ENCODE measurements at regions not wholly inside any gene's neighbourhood (a gene's known extent, or its start where the extent isn't known, plus 50 kb on each side); places are given as distances from the start of the nearest gene placed in this dataset.
A peak's percentile ranks its signal among the peaks of the same experiment; 100 is the strongest.
"Not testable (repeated sequence)": the region's sequence is repeated elsewhere in the genome, so short reads cannot be mapped to it uniquely, and the experiment has no call there.

DNA sequence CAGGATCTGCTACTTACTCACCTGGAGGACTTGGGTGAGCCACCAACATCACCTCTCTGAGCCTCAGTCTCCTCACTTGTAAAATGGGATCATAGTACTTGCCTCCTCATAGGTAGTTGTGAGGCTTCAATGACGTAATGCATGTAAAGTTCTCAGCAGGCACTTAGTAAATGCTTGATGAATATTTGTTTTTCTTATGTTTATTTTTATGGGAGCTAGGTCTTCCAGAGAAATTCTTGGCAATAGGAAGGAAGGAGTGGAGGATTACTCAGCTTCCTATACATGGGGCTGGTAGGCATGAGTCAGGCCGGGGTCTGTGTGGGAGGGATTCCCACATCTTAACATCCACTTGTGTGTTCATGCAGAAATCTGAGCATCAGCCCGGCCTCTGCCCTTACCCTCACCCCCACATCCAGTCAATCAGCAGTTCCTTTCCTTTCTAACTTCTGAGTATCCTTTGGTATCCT is 95.4 kb upstream of the USP24 start:
- Mint-ChIP-seq H3K27ac (peak overlapping the region; percentile 48), H3K36me3 (peaks cover 0 to 10% of the 10 kb centered on the region in 2 donors), H3K27me3 (peaks cover 7% of the 10 kb centered on the region in 2 donors), H3K4me3 (no peak overlapping the region), H3K4me1 (peaks cover 0 to 5% of the 10 kb centered on the region in 2 donors), H3K9me3 (peaks cover 0 to 4% of the 10 kb centered on the region in 2 donors)
- no peak for ATAC-seq (replicated peaks)
- DNase-seq, result no peak

DNA sequence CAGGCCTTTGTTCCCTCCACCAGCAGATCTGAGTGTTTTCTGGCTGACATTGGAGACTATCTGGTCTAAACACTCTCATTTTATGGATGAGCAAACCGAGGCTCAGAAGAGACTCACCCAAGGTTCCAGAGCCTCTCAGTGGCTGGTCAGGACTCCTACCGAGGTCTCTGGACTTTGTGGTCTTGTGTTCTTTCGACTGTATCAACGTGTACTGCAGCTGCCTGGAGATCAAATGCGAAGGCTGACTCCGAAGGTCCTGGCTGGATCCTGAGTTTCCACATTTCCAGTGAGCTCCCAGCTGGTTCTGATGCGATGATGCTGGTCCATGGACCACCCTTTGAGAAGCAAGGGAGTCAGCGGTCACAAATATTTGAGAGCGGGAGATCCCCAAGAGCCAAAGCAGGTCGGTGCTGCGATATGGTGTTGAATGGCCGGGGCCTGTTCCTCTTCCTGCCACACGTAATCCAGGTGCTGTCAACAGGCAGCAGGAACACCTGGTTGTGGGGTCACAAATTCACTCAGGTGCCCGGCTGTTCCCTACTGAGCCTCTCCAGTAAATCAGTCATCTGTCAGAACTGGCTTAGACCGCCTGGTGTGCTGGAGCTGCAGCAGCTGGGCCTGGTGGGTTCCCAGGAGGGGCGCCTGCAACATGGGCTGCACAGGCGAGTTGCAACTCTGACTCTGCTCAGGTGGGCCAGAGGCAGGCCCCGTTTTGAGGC is 94.8 kb upstream of the USP24 start:
- Mint-ChIP-seq H3K36me3 (peaks cover 0 to 10% of the 10 kb centered on the region in 2 donors), H3K4me3 (no peak overlapping the region), H3K4me1 (peaks cover 0 to 5% of the 10 kb centered on the region in 2 donors), H3K27me3 (peaks cover 10 to 12% of the 10 kb centered on the region in 2 donors), H3K9me3 (peaks cover 0 to 4% of the 10 kb centered on the region in 2 donors), H3K27ac (no peak overlapping the region)
- ATAC-seq (replicated peaks), result no peak
- no peak for DNase-seq

DNA sequence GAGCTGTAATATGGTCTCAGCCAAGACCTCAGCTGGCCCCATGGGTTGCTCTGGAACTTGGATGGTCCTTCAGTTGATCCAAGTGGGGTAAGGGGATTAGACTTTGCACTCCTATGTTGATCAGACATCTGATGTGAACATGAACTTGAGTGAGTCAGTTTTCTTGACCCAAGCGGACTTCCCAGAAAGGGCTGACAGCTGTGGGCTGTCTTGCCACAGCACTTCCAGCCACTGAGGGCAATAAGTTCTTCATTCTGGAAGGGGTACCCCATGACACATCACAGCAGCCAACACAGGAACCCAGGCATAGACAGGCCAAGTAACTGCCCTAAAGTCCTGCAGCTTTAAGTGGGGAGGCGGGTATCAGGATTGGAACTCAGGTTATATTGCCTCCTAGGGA is 93.9 kb upstream of the USP24 start:
- no peak for DNase-seq
- ATAC-seq (replicated peaks), result no peak
- H3K27ac Mint-ChIP-seq, result no peak overlapping the region
- H3K4me3 Mint-ChIP-seq, result no peak overlapping the region
- H3K9me3 Mint-ChIP-seq, result peaks cover 0 to 4% of the 10 kb centered on the region in 2 donors
- H3K4me1 Mint-ChIP-seq, result peaks cover 0 to 4% of the 10 kb centered on the region in 2 donors
- H3K36me3 Mint-ChIP-seq, result peaks cover 0 to 7% of the 10 kb centered on the region in 2 donors
- peaks cover 10 to 15% of the 10 kb centered on the region in 2 donors for H3K27me3 Mint-ChIP-seq

DNA sequence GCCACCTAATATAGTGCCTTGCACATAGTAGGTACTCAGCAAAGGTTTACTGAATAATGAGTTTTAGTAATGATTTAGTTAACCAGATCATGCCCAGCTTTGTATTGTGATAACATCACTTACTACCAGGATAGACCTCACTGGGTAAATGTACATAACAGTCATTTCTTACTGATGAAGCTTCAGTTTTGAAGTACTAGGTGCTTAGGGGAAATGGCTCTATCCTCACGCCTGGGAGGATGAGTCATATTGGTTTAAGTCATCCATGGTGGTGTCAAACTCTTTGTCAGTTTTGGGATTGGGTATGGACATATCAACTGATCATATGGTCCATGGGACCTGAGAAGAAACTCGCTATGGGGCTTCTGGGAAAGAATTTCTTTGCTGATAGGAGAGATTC is 90.6 kb upstream of the USP24 start:
- DNase-seq (no peak), ATAC-seq (replicated peaks) (peak; percentile 46 to 71)
- H3K36me3 Mint-ChIP-seq, result peaks cover 0 to 2% of the 10 kb centered on the region in 2 donors
- no peak overlapping the region for H3K4me3 Mint-ChIP-seq
- H3K27me3 Mint-ChIP-seq, result peaks cover 10 to 15% of the 10 kb centered on the region in 2 donors
- no peak overlapping the region for H3K27ac Mint-ChIP-seq
- H3K9me3 Mint-ChIP-seq, result peaks cover 0 to 4% of the 10 kb centered on the region in 2 donors
- H3K4me1 Mint-ChIP-seq, result peaks cover 0 to 1% of the 10 kb centered on the region in 2 donors

DNA sequence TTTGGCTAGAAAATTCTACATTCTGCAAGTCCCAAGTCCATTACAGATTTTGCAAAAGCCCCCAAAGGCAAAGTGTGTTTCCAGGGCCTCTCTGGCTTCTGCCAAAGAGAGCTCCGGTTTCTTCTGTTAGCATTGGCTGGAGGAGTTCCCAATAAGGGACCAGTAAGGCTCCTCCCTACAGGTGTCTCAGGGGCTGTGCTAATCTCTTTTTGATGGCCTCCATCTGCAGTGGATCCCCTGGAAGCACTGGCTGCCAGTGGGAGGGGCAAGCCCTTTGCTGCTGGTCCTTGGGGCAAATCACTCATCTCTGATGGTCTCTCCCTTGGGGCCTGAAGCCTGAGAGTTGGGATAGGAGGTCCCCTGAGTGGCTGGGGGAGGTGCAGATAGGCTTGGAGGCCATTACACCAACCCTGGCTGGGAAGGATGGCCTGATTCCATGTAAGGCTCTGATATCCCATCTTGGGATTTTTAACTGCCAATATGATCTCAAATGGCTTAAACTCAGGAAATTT is 89.1 kb upstream of the USP24 start:
- Mint-ChIP-seq H3K4me3 (no peak overlapping the region), H3K36me3 (peaks cover 0 to 2% of the 10 kb centered on the region in 2 donors), H3K9me3 (peaks cover 0 to 4% of the 10 kb centered on the region in 2 donors), H3K27me3 (peaks cover 10 to 15% of the 10 kb centered on the region in 2 donors), H3K27ac (no peak overlapping the region), H3K4me1 (peaks cover 0 to 3% of the 10 kb centered on the region in 2 donors)
- DNase-seq (no peak), ATAC-seq (replicated peaks) (no peak)

DNA sequence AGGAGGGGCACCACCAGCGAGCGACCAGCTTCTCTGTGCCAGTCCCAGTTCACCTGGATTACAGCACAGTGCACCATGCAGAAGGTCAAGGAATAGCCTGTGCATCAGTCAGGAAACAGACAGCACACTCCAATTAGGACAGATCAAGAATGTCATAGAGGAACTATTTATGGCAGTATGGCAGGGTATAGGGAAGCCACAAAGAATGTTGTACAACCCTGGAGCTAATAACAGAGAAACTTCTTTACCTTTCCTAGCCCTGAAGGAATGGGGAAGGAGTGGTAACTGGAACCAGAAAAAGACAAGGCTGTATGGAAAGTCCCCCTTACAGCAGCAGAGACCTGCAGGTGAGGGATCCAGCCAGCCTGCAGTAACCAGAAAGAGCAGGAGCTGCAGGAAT is 87.8 kb upstream of the USP24 start:
- H3K4me1 Mint-ChIP-seq, result peaks cover 0 to 5% of the 10 kb centered on the region in 2 donors
- no peak for ATAC-seq (replicated peaks)
- H3K27me3 Mint-ChIP-seq, result peaks cover 9 to 10% of the 10 kb centered on the region in 2 donors
- H3K27ac Mint-ChIP-seq, result no peak overlapping the region
- peaks cover 0 to 4% of the 10 kb centered on the region in 2 donors for H3K9me3 Mint-ChIP-seq
- peaks cover 0 to 2% of the 10 kb centered on the region in 2 donors for H3K36me3 Mint-ChIP-seq
- no peak overlapping the region for H3K4me3 Mint-ChIP-seq
- DNase-seq, result no peak

DNA sequence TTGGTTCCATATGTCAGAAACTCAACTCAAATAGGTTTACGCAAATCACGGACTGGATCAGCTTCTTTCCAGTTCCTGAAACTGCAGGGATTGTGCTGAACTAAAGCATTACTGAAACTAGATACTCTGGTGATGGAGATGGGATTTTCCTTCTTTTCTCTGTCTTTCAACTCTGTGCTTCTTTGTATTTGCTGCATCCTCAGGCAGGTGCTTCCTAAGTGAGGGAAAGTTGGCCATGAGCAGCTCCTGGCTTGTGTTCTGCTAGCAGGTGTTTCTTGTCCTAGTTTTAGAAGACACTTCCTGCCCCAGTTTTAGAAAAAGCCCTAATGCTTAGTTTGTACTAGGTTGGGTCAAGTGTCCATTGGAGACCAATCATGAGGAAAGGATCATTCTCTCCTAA is 86.7 kb upstream of the USP24 start:
- Mint-ChIP-seq H3K27me3 (peaks cover 5 to 9% of the 10 kb centered on the region in 2 donors), H3K9me3 (peaks cover 0 to 2% of the 10 kb centered on the region in 2 donors), H3K4me3 (no peak overlapping the region), H3K27ac (no peak overlapping the region), H3K36me3 (peaks cover 0 to 2% of the 10 kb centered on the region in 2 donors), H3K4me1 (peaks cover 0 to 5% of the 10 kb centered on the region in 2 donors)
- ATAC-seq (replicated peaks) (no peak), DNase-seq (no peak)

DNA sequence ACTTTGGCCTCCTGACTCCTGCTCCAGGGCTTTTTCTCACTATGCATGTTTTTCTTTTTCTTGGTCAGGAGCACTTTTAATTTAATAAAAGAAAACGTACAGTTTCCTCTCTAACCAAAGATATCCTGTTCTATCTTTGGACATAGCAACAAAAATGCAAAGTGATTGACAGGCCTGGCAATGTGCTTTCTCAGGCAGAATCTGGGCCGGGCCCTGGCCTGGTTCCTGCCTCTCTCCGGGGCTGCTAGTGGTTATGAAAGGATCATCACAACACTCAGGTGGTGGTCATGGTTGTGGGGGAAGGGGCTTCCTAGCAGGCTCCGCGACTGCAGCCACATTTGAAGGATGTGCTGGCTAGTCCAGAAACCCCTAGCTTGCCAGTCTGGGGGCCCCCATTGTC is 85.8 kb upstream of the USP24 start:
- ATAC-seq (replicated peaks) (no peak), DNase-seq (no peak)
- H3K4me3 Mint-ChIP-seq, result no peak overlapping the region
- H3K27ac Mint-ChIP-seq, result no peak overlapping the region
- H3K4me1 Mint-ChIP-seq, result peaks cover 0 to 5% of the 10 kb centered on the region in 2 donors
- H3K36me3 Mint-ChIP-seq, result peaks cover 0 to 2% of the 10 kb centered on the region in 2 donors
- peaks cover 5 to 9% of the 10 kb centered on the region in 2 donors for H3K27me3 Mint-ChIP-seq
- peaks cover 2 to 4% of the 10 kb centered on the region in 2 donors for H3K9me3 Mint-ChIP-seq

DNA sequence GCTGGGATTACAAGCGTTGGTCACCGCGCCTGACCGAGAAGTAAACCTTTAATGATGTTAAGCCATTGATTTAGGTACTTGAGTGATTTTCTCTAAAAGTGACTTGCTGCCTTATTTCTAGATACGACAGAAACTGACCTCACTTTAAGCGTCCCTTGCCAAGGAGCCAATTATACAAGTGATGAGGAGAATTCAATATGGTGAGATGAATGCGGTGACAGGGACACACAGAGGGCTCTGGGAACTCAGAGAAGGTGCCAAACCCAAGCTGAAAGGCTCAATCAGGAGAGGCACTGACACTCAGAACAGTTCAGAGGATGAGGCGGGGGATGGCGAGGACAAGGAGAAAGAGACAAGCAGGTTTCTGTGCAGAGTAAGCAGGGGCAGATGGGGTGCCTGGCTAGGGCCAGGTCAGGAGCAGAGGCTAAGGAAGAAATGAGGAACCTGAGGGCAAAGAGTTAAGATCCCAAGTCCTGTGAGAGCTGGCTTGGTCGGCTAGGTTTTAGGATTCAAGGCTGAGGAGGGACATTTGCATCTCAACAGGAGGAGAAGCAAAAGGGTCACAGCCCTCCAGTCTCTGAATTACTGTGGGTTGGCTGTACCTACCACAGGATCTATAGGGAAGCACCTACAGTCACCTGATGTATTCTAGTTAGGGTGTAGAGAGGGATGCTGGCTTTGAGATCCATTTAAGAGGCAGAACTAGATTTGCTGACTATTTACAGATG is 83.2 kb upstream of the USP24 start:
- Mint-ChIP-seq H3K27ac (no peak overlapping the region), H3K27me3 (no peaks in the 10 kb centered on the region), H3K4me3 (no peak overlapping the region), H3K36me3 (peaks cover under 1 to 15% of the 10 kb centered on the region in 2 donors), H3K9me3 (peaks cover 7 to 9% of the 10 kb centered on the region in 2 donors), H3K4me1 (peaks cover 5 to 7% of the 10 kb centered on the region in 2 donors)
- ATAC-seq (replicated peaks) (no peak), DNase-seq (no peak)

DNA sequence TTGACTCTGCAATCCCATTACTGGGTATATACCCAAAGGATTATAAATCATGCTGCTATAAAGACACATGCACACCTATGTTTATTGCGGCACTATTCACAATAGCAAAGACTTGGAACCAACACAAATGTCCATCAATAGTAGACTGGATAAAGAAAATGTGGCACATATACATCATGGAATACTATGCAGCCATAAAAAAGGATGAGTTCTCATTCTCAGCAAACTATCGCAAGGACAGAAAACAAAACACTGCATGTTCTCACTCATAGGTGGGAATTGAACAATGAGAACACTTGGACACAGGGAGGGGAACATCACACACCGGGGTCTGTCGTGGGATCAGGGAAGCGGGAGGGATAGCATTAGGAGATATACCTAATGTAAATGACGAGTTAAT is 81.1 kb upstream of the USP24 start:
- H3K27me3 Mint-ChIP-seq; H3K4me1 Mint-ChIP-seq; H3K4me3 Mint-ChIP-seq; H3K27ac Mint-ChIP-seq; H3K9me3 Mint-ChIP-seq; ATAC-seq (replicated peaks); DNase-seq: not testable (repeated sequence)
- H3K36me3 Mint-ChIP-seq, result peaks cover 3 to 17% of the 10 kb centered on the region in 2 donors

DNA sequence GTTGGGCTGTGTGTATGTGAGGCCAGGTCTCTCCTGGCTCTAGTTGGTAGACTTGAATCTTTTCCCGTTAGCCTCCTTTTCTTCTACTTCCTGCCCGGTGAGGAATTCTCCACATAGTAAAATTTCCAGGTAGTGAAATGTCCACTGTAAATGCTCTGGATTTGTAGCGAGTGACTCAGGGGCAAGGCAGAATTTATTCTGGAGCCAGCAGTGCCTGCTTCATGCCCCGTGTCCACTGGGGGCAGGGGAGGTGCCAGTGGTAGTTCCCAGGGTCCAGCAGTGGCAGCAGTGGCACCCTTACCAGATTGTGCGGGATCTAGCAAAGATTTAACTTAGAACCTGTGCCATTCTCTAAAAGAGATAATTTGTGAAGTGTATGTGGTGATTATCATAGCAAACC is 74.5 kb upstream of the USP24 start:
- Mint-ChIP-seq H3K9me3 (peaks cover 5% of the 10 kb centered on the region in 2 donors), H3K4me3 (no peak overlapping the region)

DNA sequence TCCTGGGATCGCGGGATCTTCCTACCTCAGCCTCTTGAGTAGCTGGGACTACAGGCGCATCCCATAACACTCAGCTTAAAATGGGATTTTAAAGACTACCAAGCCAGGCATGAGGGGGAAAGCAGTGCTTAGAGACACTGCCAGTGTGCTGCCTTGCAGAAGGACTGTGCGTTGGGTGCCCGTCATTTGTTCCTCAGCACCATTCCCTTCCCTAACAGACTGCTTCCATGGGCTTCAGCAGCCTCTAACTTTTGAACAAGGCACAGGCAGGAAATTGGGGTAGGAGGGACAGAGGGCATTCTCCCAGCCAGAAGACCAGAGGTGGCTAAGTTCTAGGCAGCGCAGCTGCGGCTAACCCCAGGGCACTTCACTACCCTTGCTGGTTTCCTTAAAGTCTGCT is 73.9 kb upstream of the USP24 start:
- Mint-ChIP-seq H3K27ac (peak overlapping the region; percentile 99), H3K4me3 (peak overlapping the region in 1 of 2 donors; percentile 26), H3K4me1 (peaks cover 36 to 52% of the 10 kb centered on the region in 2 donors), H3K36me3 (peaks cover 9 to 28% of the 10 kb centered on the region in 2 donors), H3K9me3 (peaks cover 5% of the 10 kb centered on the region in 2 donors), H3K27me3 (peaks cover 0 to 4% of the 10 kb centered on the region in 2 donors)
- no peak for DNase-seq
- ATAC-seq (replicated peaks), result no peak

More for the DNA sequence above, 74.5 kb upstream of the USP24 start:
- no peak for ATAC-seq (replicated peaks)
- H3K27me3 Mint-ChIP-seq, result peaks cover 0 to 4% of the 10 kb centered on the region in 2 donors
- no peak for DNase-seq
- peaks cover 36 to 55% of the 10 kb centered on the region in 2 donors for H3K4me1 Mint-ChIP-seq
- peaks cover 9 to 32% of the 10 kb centered on the region in 2 donors for H3K36me3 Mint-ChIP-seq
- peak overlapping the region; percentile 99 for H3K27ac Mint-ChIP-seq

DNA sequence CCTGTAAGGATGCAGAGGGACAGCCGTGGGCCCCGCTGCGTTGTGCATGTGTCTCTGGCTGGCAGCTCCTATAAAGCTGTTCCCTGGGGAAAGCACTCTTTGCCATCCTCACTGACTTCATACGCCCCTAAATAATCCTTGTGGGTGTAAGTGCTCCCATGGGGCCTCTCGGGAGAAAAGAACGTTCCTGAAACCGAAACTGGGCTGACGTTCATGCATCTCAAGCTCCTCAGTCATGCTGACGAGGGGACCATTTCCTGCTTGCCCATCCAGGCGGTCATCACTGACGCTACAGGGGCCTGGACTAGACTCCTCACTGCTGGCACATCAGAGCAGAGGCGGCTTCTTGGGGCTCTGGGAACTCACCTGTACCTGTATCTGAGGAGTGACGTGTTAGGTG is 73.1 kb upstream of the USP24 start:
- Mint-ChIP-seq H3K9me3 (peaks cover 5% of the 10 kb centered on the region in 2 donors), H3K36me3 (peaks cover 9 to 22% of the 10 kb centered on the region in 2 donors), H3K27me3 (peaks cover 0 to 4% of the 10 kb centered on the region in 2 donors), H3K27ac (peak overlapping the region; percentile 99), H3K4me1 (peaks cover 36 to 52% of the 10 kb centered on the region in 2 donors), H3K4me3 (peak overlapping the region; percentile 62 to 68)
- peak; percentile 92 for DNase-seq
- peak; percentile 86 to 87 for ATAC-seq (replicated peaks)

DNA sequence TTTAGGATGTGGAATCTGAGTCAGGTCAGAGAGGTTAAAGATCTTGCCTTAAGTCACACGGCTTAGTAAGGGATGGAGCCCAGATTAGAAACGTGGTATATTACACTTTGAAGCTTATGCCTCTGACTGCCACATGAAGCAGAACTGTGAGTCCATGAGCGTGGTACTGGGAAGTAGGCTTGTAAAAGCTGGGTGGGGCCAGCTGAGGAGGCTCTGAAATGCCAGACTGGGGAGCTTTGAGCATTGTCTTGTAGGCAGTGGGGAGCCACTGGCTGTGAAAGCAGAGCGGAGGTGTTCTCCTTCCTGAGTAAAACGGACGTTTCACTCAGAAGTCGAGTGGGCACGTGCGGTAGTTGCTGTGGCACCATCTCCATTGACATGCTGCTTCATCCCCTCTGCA is 72.6 kb upstream of the USP24 start:
- H3K9me3 Mint-ChIP-seq, result peaks cover 5% of the 10 kb centered on the region in 2 donors
- DNase-seq (peak; percentile 42), ATAC-seq (replicated peaks) (peak; percentile 50 to 56)
- H3K4me3 Mint-ChIP-seq, result peak overlapping the region; percentile 68 to 81
- peaks cover 0 to 4% of the 10 kb centered on the region in 2 donors for H3K27me3 Mint-ChIP-seq
- peaks cover 9 to 22% of the 10 kb centered on the region in 2 donors for H3K36me3 Mint-ChIP-seq
- peaks cover 36 to 52% of the 10 kb centered on the region in 2 donors for H3K4me1 Mint-ChIP-seq
- H3K27ac Mint-ChIP-seq, result peak overlapping the region; percentile 99
